Stomach smooth muscle (tissue), 2 donors: ENCODE measurements at regions not wholly inside any gene's neighbourhood (a gene's known extent, or its start where the extent isn't known, plus 50 kb on each side); places are given as distances from the start of the nearest gene placed in this dataset.

Experiments
- H3K27ac ChIP-seq: one replicate; pipeline ENCODE4 v1.7.0; 2013; ENCODE audit warnings: mild to moderate bottlenecking, low read length, inconsistent platforms
- H3K27me3 ChIP-seq, 2 donors: one replicate each; pipeline ENCODE4 v1.7.0; 2013; ENCODE audit warnings: low read length in 2 of 2; ENCODE audit not compliant: insufficient read depth in 2 of 2, control insufficient read depth in 1 of 2
- H3K36me3 ChIP-seq, 2 donors: one replicate each; pipeline ENCODE4 v1.7.0; 2013; ENCODE audit warnings: low read length in 2 of 2; ENCODE audit not compliant: control insufficient read depth in 2 of 2, insufficient read depth in 2 of 2
- H3K4me1 ChIP-seq: one replicate; pipeline ENCODE4 v1.7.0; 2013; ENCODE audit warnings: low read length; ENCODE audit not compliant: control insufficient read depth, insufficient read depth
- H3K4me3 ChIP-seq, 2 donors: one replicate each; pipeline ENCODE4 v1.7.0; 2013; ENCODE audit warnings: low read length in 2 of 2
- H3K9ac ChIP-seq, 2 donors: one replicate each; pipeline ENCODE4 v1.7.0; 2013; ENCODE audit warnings: low read length in 2 of 2, mild to moderate bottlenecking in 1 of 2
- H3K9me3 ChIP-seq, 2 donors: one replicate each; pipeline ENCODE4 v1.7.0; 2013; ENCODE audit warnings: low read length in 2 of 2; ENCODE audit not compliant: control insufficient read depth in 2 of 2
- donor health status: healthy.
- donor health status: Pancreatic carcinoma.

DNA sequence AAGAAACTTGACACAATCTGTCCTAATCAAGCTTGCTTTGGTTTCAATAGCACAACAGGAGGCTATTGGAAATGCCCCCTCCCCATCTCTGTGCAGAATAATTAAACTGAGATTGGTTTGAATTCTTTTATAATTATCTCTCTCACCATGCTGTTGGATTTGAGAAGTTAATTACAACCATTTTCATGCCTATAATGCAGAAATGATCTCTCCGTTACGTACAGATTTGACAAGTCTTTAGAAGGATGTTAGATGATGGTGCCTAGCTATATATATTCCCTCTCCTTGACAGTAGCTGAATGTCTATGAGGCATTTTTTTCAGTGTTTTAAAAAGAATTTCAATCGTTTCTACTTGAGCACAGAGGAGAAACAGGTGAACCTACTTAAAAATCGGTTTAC, 488.4 kb upstream of the TECRL start:
- H3K36me3 ChIP-seq = no peaks in the 10 kb centered on the region
- H3K27ac ChIP-seq = no peak overlapping the region

DNA sequence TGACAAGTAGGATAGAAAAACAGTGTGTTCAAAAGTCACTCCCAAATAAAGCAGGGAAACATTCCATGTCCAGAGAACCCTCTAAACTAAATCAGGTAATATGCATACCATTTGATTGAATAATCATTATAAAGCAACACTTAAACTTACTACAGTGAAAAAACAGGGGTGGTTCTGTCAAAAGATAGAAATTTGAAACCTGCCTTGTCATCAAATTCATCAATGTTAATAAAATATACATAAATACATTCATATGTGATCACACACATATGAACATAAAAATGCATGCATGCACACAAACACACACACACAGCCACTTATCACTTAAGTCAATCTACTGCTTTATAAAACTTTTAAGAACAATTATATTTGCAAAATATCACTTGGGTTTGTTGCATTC, 485.8 kb upstream of the TECRL start:
- no peaks in the 10 kb centered on the region for H3K4me1 ChIP-seq
- H3K9ac ChIP-seq = no peak overlapping the region
- H3K36me3 ChIP-seq = no peaks in the 10 kb centered on the region
- H3K27me3 ChIP-seq = no peaks in the 10 kb centered on the region
- no peak overlapping the region for H3K27ac ChIP-seq
- no peaks in the 10 kb centered on the region for H3K9me3 ChIP-seq
- no peak overlapping the region for H3K4me3 ChIP-seq

More for the DNA sequence above, 488.4 kb upstream of the TECRL start:
- no peak overlapping the region for H3K4me3 ChIP-seq
- H3K9ac ChIP-seq = no peak overlapping the region
- H3K4me1 ChIP-seq = no peaks in the 10 kb centered on the region
- H3K9me3 ChIP-seq = no peaks in the 10 kb centered on the region
- H3K27me3 ChIP-seq = no peaks in the 10 kb centered on the region

DNA sequence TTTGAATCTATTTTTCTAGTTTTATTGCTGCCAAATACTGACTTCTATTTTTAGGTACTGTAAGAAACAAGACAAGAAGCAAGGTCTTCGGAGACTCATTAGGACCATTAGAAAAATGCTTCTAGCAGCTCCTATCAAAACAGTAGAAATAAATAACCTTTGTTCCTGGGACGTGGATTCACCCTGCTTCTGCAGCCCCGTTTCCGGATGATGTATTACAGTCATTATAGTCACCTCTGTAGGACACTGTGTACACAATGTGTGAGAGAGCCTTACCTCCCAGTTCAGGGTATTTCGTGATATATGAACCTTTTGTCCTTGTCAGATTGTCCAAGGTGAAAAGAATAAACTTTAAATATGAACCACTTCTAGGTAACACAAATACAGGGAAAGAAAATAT, 484.0 kb upstream of the TECRL start:
- no peak overlapping the region for H3K27ac ChIP-seq
- H3K4me3 ChIP-seq = no peak overlapping the region
- H3K36me3 ChIP-seq = no peaks in the 10 kb centered on the region
- no peaks in the 10 kb centered on the region for H3K4me1 ChIP-seq
- H3K9ac ChIP-seq = no peak overlapping the region
- H3K9me3 ChIP-seq = no peaks in the 10 kb centered on the region
- no peaks in the 10 kb centered on the region for H3K27me3 ChIP-seq

DNA sequence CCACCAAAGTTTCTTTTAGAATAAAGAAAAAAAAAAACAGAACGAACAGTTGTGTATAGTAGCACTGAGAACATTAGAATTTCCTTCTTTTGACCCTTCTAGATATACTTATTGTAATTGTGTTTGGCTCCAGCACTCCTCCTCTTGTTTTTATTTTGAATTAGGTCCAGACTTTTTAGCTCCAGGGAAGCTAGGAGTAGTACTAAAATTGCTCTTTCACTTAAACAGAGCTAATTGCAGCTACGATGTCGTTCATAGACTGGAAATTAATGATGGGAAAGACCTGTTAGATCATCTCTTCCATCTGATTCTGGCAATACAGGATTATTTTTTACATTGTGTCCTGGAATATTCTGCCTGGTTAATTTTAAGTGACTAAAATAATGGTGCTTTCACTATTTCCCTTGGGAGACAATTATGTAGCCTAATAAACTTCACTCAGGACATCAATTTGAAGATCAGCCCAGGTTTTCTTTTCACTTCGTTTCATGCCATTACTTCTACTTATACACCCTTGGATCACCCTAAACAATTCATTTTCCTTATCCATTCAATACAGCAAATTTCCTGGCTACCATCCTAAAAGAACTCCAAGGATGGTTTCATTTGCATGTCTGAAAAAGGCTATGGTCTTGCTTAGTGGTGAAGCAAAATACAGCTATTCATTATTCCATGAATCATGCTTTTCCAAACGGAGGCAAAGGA, 480.8 kb upstream of the TECRL start:
- Histone ChIP-seq H3K27me3 (no peaks in the 10 kb centered on the region), H3K27ac (no peak overlapping the region), H3K9ac (no peak overlapping the region), H3K36me3 (no peaks in the 10 kb centered on the region), H3K9me3 (no peaks in the 10 kb centered on the region), H3K4me1 (no peaks in the 10 kb centered on the region), H3K4me3 (no peak overlapping the region)

DNA sequence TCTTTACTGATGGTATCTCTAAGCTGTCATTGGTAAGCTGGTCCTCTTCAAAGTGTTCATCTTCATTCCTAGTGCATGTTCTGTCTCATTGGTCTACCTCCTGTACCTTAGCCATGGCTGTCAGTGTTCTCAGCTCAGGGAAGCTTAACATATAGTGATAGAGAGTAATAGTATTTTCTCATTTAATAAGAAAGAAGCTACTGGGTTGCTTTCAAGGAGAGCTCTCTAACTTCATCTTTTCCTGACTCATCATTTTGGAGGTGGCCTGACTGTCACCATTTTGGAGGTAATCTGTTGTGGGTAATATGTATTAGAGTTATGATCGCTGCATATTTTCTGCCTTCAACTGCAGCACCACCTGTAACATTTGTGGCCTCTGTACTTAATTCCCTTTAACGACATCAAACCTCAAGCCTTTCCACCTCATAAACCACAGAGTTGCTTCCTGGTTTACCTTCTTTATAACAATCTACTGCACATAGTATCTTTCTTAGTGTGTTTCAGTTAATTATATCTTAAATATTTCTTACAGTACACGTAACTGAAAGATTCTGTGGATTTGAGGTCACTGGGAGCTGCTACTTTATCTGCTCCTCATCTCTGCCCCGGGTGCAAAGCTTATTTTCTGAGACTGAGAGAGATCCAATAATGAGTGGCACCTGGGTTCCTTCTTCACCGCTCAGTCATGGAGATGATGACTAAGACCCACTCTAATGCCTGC, 474.0 kb upstream of the TECRL start:
- Histone ChIP-seq H3K4me3 (no peak overlapping the region), H3K36me3 (no peaks in the 10 kb centered on the region), H3K9ac (no peak overlapping the region), H3K27me3 (no peaks in the 10 kb centered on the region), H3K9me3 (no peaks in the 10 kb centered on the region), H3K27ac (no peak overlapping the region), H3K4me1 (no peaks in the 10 kb centered on the region)

DNA sequence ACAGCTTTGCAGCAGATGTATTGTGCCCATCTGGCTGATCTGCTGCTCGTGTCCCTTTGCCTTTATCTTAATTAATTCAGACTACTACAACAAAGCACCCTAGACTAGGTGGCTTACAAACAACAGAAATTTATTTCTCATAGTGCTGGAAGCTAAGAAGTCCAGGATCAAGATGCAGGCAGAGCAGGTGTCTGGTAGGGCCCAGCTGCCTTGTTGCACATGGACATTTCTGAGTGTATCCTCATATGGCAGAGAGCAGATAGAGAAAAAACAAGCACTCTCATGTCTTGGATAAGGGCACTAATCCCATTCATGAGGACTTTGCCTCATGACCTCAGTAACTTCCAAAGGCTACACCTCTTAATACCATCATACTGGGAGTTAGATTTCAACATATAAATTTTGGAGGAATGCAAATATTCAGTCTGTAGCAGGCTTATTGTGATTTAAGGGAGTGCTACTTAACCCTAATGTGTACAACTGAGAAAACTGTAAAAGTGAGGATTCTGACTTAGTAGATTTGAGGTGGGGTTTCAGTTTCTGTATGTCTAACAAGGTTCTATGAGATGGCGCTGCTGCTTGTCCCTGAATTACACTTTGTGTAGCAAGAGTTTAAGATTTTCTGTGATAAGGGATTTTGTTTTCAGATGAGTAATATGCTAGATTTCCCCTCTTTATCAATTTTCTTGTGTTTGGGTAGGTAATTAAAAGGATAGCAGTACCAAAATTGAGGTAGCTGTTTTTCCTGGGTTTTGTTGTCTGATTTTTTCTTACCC, 473.2 kb upstream of the TECRL start:
- H3K36me3 ChIP-seq = no peaks in the 10 kb centered on the region
- H3K27me3 ChIP-seq = no peaks in the 10 kb centered on the region
- no peak overlapping the region for H3K9ac ChIP-seq
- no peak overlapping the region for H3K4me3 ChIP-seq
- H3K9me3 ChIP-seq = no peaks in the 10 kb centered on the region
- no peak overlapping the region for H3K27ac ChIP-seq
- H3K4me1 ChIP-seq = no peaks in the 10 kb centered on the region

DNA sequence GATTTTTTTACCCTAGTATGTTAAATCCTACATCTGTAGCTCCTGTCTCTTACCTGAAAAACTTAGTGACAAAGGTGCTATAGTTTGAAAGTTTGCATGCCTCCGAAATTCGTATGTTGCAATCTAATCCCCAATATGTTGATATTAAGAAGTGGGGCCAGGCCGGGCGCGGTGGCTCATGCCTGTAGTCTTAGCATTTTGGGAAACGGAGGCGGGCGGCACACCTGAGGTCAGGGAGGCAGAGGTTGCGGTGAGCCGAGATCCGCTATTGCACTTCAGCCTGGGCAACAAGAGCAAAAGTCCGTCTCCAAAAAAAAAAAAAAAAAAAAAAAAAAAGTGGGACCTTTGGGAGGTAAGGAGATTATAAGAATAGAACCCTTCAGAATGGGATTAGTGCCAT, 471.3 kb upstream of the TECRL start:
- Histone ChIP-seq H3K4me1 (no peaks in the 10 kb centered on the region), H3K27me3 (no peaks in the 10 kb centered on the region), H3K36me3 (no peaks in the 10 kb centered on the region), H3K9ac (no peak overlapping the region), H3K27ac (no peak overlapping the region), H3K9me3 (no peaks in the 10 kb centered on the region), H3K4me3 (no peak overlapping the region)

DNA sequence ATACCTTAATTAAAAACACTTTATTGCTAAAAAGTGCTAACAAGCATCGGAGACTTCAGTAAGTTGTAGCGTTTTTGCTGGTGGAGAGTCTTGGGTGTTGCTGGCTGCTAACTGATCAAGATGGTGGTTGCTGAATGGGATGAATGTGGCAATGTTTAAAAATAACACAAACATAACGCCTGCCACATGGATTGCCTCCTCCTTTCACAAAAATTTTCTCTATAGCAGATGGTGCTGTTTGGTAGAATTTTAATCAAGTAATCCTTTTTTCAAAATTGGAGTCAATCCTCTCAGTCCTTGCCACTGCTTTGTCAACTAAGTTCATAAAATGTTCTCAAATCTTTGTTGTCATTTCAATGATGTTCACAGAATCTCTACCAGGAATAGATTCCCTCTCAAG, 466.8 kb upstream of the TECRL start:
- no peaks in the 10 kb centered on the region for H3K27me3 ChIP-seq
- H3K36me3 ChIP-seq = no peaks in the 10 kb centered on the region
- H3K9ac ChIP-seq = no peak overlapping the region
- no peak overlapping the region for H3K4me3 ChIP-seq
- no peak overlapping the region for H3K27ac ChIP-seq
- no peaks in the 10 kb centered on the region for H3K4me1 ChIP-seq
- no peaks in the 10 kb centered on the region for H3K9me3 ChIP-seq

DNA sequence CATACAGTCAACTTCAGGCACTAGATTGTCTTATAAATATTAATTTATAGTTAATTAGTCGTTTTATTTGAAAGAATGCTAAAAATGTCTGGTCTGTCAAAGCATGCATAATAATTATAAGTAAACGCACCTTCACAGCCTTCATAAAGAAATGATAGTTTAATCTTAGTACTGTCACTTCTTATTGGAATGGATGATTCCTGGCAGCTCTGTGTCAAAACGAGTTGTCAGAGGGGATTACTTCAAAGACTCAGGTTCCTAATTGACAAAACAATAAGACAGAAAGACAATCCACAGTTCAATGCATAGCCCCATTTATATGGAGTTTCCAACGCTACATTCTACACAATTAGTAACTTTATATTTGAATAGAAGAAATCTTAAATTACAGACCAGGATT, 461.3 kb upstream of the TECRL start:
- Histone ChIP-seq H3K27me3 (no peaks in the 10 kb centered on the region), H3K9me3 (no peaks in the 10 kb centered on the region), H3K9ac (no peak overlapping the region), H3K36me3 (no peaks in the 10 kb centered on the region), H3K4me1 (no peaks in the 10 kb centered on the region), H3K27ac (no peak overlapping the region), H3K4me3 (no peak overlapping the region)

DNA sequence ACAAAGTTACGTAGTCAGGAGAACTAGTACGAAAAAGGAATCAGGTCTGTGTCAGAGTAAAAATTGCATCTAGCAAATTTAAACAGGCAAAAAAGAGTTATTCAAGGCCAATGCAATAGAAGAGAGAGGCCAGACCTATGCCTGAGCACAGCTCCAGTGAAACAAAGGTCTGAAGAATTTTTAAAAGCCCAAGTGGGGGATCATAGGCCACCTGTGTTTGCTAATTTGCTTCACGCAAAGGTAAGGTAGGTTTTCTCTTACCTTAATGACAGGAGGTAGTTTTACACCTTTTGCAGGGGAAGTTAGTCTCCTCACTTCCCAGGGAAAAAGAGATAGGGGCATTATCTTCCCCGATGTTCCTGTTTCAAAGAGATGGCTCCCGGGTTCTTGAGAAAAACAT, 448.6 kb upstream of the TECRL start:
- Histone ChIP-seq H3K9me3 (no peaks in the 10 kb centered on the region), H3K4me3 (no peak overlapping the region), H3K9ac (no peak overlapping the region), H3K27ac (no peak overlapping the region), H3K4me1 (no peaks in the 10 kb centered on the region), H3K36me3 (no peaks in the 10 kb centered on the region), H3K27me3 (no peaks in the 10 kb centered on the region)

DNA sequence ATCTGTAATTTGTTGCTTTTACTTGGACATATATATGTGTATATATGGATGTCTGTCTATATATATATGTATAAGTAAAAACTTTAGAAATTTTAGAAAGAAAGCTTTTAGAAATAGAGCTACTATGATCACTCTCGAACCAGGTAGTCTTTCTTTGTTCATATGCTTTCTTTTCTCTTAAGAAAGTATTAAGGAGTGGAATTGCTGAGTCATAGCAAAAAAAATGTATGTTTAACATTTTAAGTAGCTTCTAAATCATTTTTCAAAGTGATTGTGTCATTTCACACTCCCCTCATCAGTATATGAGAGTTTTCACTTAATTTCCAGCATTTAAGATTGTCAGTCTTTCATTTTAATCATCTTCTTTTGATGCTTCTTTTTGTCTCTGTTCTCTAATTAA, 447.9 kb upstream of the TECRL start:
- Histone ChIP-seq H3K9me3 (no peaks in the 10 kb centered on the region), H3K9ac (no peak overlapping the region)

More for the DNA sequence above, 447.9 kb upstream of the TECRL start:
- Histone ChIP-seq H3K27ac (no peak overlapping the region), H3K4me1 (no peaks in the 10 kb centered on the region), H3K27me3 (no peaks in the 10 kb centered on the region), H3K36me3 (no peaks in the 10 kb centered on the region), H3K4me3 (no peak overlapping the region)
